H1 (cell line): ENCODE measurements at regions not wholly inside any gene's neighbourhood (a gene's known extent, or its start where the extent isn't known, plus 50 kb on each side); places are given as distances from the start of the nearest gene placed in this dataset.

Source experiments
- CTCF ChIA-PET: fragments of 300-600 bp; sonication (Branson Sonifier 250); formaldehyde crosslinking; loops from one replicate; lab custom pipeline; 2021; ENCODE audit not compliant: partially characterized antibody; lab: Charles Lee
- POLR2A ChIA-PET: fragments of 300-600 bp; sonication (Branson Sonifier 250); formaldehyde crosslinking; loops from one replicate; lab custom pipeline; 2021; ENCODE audit warnings: inconsistent platforms; ENCODE audit not compliant: partially characterized antibody; lab: Charles Lee
- DNase-seq, 2 experiments: peaks; one replicate each; pipeline versions ENCODE4 v3.0.0 to v3.0.0-alpha.2; 2010 to 2022; ENCODE audit warnings: low spot score in 2 of 2, low read depth in 1 of 2, mixed read lengths in 1 of 2
- FAIRE-seq: peaks from 2 replicates; lab custom pipeline; 2011; peaks lifted over from hg19 to GRCh38; lab: Jason Lieb, UNC
- H2AFZ ChIP-seq: 2 replicates; pipeline ENCODE4 v1.8.1; 2012; ENCODE audit warnings: low read length, inconsistent platforms
- H2AK5ac ChIP-seq: 2 replicates; pipeline ENCODE4 v1.6.1; 2013; ENCODE audit warnings: low read depth, low read length
- H2BK120ac ChIP-seq: replicated peaks from 2 replicates; pipeline ENCODE3; 2013; ENCODE audit warnings: low read depth, low read length, inconsistent platforms
- H2BK12ac ChIP-seq: 2 replicates; pipeline ENCODE4 v1.6.1; 2013; ENCODE audit warnings: low read depth, low read length
- H2BK15ac ChIP-seq: 2 replicates; pipeline ENCODE4 v1.6.1; 2013; ENCODE audit warnings: low read length
- H2BK20ac ChIP-seq: 2 replicates; pipeline ENCODE4 v1.6.1; 2013; ENCODE audit warnings: low read length
- H2BK5ac ChIP-seq: 2 replicates; pipeline ENCODE4 v1.6.1; 2013; ENCODE audit warnings: low read depth, low read length
- H3K14ac ChIP-seq: 2 replicates; pipeline ENCODE4 v1.6.1; 2013; ENCODE audit warnings: inconsistent platforms; ENCODE audit not compliant: insufficient read length
- H3K18ac ChIP-seq: 2 replicates; pipeline ENCODE4 v1.6.1; 2013; ENCODE audit warnings: low read length; ENCODE audit errors: extremely low read depth
- H3K23ac ChIP-seq: 2 replicates; pipeline ENCODE4 v1.6.1; 2013; ENCODE audit warnings: inconsistent platforms; ENCODE audit not compliant: insufficient read length
- H3K23me2 ChIP-seq: 2 replicates; pipeline ENCODE4 v1.6.1; 2013; ENCODE audit warnings: low read depth, low read length
- H3K27ac ChIP-seq: 2 replicates; pipeline ENCODE4 v1.6.1; 2011; ENCODE audit warnings: low read depth, low read length, inconsistent platforms
- H3K27me3 ChIP-seq, 4 experiments: replicated peaks in 1 of 4; 1 replicate in 1 of 4; 2 replicates in 3 of 4; pipeline versions ENCODE4 v1.6.1 to v1.8.1; 2011 to 2013; ENCODE audit warnings: low read length in 3 of 4, mild to moderate bottlenecking in 3 of 4, inconsistent platforms in 2 of 4, mixed read lengths in 2 of 4, moderate library complexity in 1 of 4; ENCODE audit not compliant: control insufficient read depth in 3 of 4, insufficient read depth in 3 of 4; ENCODE audit errors: extremely low read depth in 1 of 4
- H3K36me3 ChIP-seq, 4 experiments: 2 replicates each; pipeline versions ENCODE4 v1.6.1 to v1.8.1; 2011 to 2013; ENCODE audit warnings: mild to moderate bottlenecking in 4 of 4, low read length in 3 of 4, moderate library complexity in 2 of 4, control low read depth in 1 of 4, inconsistent platforms in 1 of 4; ENCODE audit not compliant: insufficient read depth in 4 of 4, control insufficient read depth in 2 of 4
- H3K4ac ChIP-seq: replicated peaks from 2 replicates; pipeline ENCODE3; 2013; ENCODE audit warnings: low read length, low read depth, mixed read lengths, inconsistent platforms; ENCODE audit not compliant: insufficient read length
- H3K4me1 ChIP-seq, 4 experiments: replicated peaks in 1 of 4; 1 replicate in 1 of 4; 2 replicates in 3 of 4; pipeline versions ENCODE4 v1.6.1 to v1.8.1; 2011 to 2013; ENCODE audit warnings: low read length in 3 of 4, inconsistent platforms in 2 of 4, mixed read lengths in 1 of 4; ENCODE audit not compliant: insufficient read depth in 4 of 4, control insufficient read depth in 3 of 4
- H3K4me2 ChIP-seq, 2 experiments: 2 replicates each; pipeline versions ENCODE4 v1.6.1 to v1.8.1; 2011 to 2013; ENCODE audit warnings: low read depth in 2 of 2, low read length in 2 of 2, control low read depth in 1 of 2, inconsistent platforms in 1 of 2, mild to moderate bottlenecking in 1 of 2; ENCODE audit not compliant: insufficient read depth in 1 of 2
- H3K4me3 ChIP-seq, 4 experiments: fragments of 200-600, 300-600 bp in 1 of 4; sonication (generic), shearing (Covaris generic), sonication (Bioruptor Twin) in 1 of 4; 2 replicates each; pipeline versions ENCODE4 v1.5.1 to v1.8.1; 2011 to 2016; ENCODE audit warnings: low read length in 4 of 4, low read depth in 3 of 4, control low read depth in 2 of 4, inconsistent platforms in 2 of 4, mild to moderate bottlenecking in 2 of 4, mixed read lengths in 1 of 4, moderate library complexity in 1 of 4; ENCODE audit not compliant: insufficient read depth in 2 of 4; ENCODE audit errors: extremely low read depth in 1 of 4
- H3K56ac ChIP-seq: replicated peaks from 2 replicates; pipeline ENCODE3; 2013; ENCODE audit warnings: low read depth, mild to moderate bottlenecking, mixed read lengths, low read length, inconsistent platforms; ENCODE audit not compliant: insufficient read length
- H3K79me1 ChIP-seq: 2 replicates; pipeline ENCODE4 v1.6.1; 2013; ENCODE audit warnings: low read depth, low read length, control low read depth
- H3K79me2 ChIP-seq, 2 experiments: 2 replicates each; pipeline versions ENCODE4 v1.6.1 to v1.8.1; 2012 to 2013; ENCODE audit warnings: low read length in 2 of 2, mild to moderate bottlenecking in 2 of 2, inconsistent platforms in 1 of 2; ENCODE audit not compliant: insufficient read depth in 2 of 2, control insufficient read depth in 1 of 2
- H3K9ac ChIP-seq, 4 experiments: replicated peaks in 1 of 4; 1 replicate in 1 of 4; 2 replicates in 3 of 4; pipeline versions ENCODE4 v1.6.1 to v1.8.1; 2011 to 2013; ENCODE audit warnings: low read depth in 3 of 4, low read length in 3 of 4, control low read depth in 2 of 4, mild to moderate bottlenecking in 2 of 4, moderate library complexity in 2 of 4, inconsistent platforms in 1 of 4; ENCODE audit errors: extremely low read depth in 1 of 4
- H3K9me3 ChIP-seq, 2 experiments: 2 replicates each; pipeline versions ENCODE4 v1.6.1 to v1.8.1; 2012 to 2013; ENCODE audit warnings: mild to moderate bottlenecking in 2 of 2, moderate library complexity in 2 of 2, control low read depth in 1 of 2, inconsistent platforms in 1 of 2, low read depth in 1 of 2, low read length in 1 of 2, mixed read lengths in 1 of 2; ENCODE audit not compliant: insufficient read depth in 2 of 2
- H4K20me1 ChIP-seq, 2 experiments: replicated peaks in 1 of 2; 2 replicates each; pipeline versions ENCODE3 to v1.8.1; 2011 to 2013; ENCODE audit warnings: inconsistent platforms in 2 of 2, low read length in 2 of 2, mild to moderate bottlenecking in 1 of 2; ENCODE audit not compliant: insufficient read depth in 2 of 2, control insufficient read depth in 1 of 2
- H4K5ac ChIP-seq: 2 replicates; pipeline ENCODE4 v1.6.1; 2013; ENCODE audit warnings: low read length, low read depth, mixed read lengths, inconsistent platforms; ENCODE audit not compliant: insufficient read length
- H4K8ac ChIP-seq: 2 replicates; pipeline ENCODE4 v1.8.0; 2013; ENCODE audit warnings: mild to moderate bottlenecking, moderate library complexity, low read length, inconsistent platforms; ENCODE audit not compliant: insufficient read depth; ENCODE audit errors: extremely low read depth
- H4K91ac ChIP-seq: replicated peaks from 2 replicates; pipeline ENCODE3; 2013; ENCODE audit warnings: low read length, mixed read lengths, inconsistent platforms; ENCODE audit not compliant: insufficient read length
- BACH1 ChIP-seq: IDR thresholded peaks from 2 replicates; pipeline ENCODE4 v1.6.1; 2012; ENCODE audit warnings: low read length, improper control_type of control experiment
- BCL11A ChIP-seq, 2 experiments: IDR thresholded peaks; one replicate each; pipeline ENCODE4 v1.6.1; 2011; ENCODE audit warnings: low read depth in 2 of 2, low read length in 2 of 2, mild to moderate bottlenecking in 2 of 2
- CHD2 ChIP-seq: IDR thresholded peaks from 2 replicates; pipeline ENCODE4 v1.6.1; 2012; ENCODE audit warnings: low read length, improper control_type of control experiment
- E2F6 ChIP-seq: IDR thresholded peaks from 2 replicates; pipeline ENCODE4 v1.6.1; 2012; ENCODE audit warnings: inconsistent platforms
- FOSL1 ChIP-seq: IDR thresholded peaks from 2 replicates; pipeline ENCODE4 v1.6.1; 2011; ENCODE audit warnings: mild to moderate bottlenecking, low read depth, low read length, moderate library complexity; ENCODE audit not compliant: insufficient read depth
- GABPA ChIP-seq: IDR thresholded peaks from 2 replicates; pipeline ENCODE4 v1.6.1; 2011; ENCODE audit warnings: mild to moderate bottlenecking, low read length, moderate library complexity, borderline replicate concordance; ENCODE audit not compliant: insufficient read depth
- GTF2F1 ChIP-seq: IDR thresholded peaks from 2 replicates; pipeline ENCODE4 v1.6.1; 2012; ENCODE audit warnings: low read depth, low read length, improper control_type of control experiment, borderline replicate concordance
- MAX ChIP-seq: IDR thresholded peaks from 2 replicates; pipeline ENCODE4 v1.6.1; 2012; ENCODE audit warnings: inconsistent platforms
- POLR2A ChIP-seq, 2 experiments: IDR thresholded peaks; 1 replicate in 1 of 2; 2 replicates in 1 of 2; pipeline ENCODE4 v1.6.1; 2011; ENCODE audit warnings: low read depth in 2 of 2, low read length in 2 of 2, mild to moderate bottlenecking in 2 of 2; ENCODE audit errors: control extremely low read depth in 1 of 2
- RNF2 ChIP-seq: fragments of 200-900, 300-1000 bp; sonication (generic); IDR thresholded peaks from 2 replicates; pipeline ENCODE4 v1.7.1; 2016; ENCODE audit warnings: borderline replicate concordance, low read depth, mild to moderate bottlenecking, antibody characterized with exemption, low read length; ENCODE audit not compliant: poor library complexity, severe bottlenecking; ENCODE audit errors: missing control alignments
- SP4 ChIP-seq: IDR thresholded peaks from 2 replicates; pipeline ENCODE4 v1.6.1; 2012; ENCODE audit warnings: low read length, inconsistent platforms
- SRF ChIP-seq: IDR thresholded peaks from 2 replicates; pipeline ENCODE4 v1.6.1; 2011; ENCODE audit warnings: mild to moderate bottlenecking, low read depth, low read length, moderate library complexity
- SUZ12 ChIP-seq: fragments of 200-600 bp; sonication (generic); IDR thresholded peaks from 2 replicates; pipeline ENCODE4 v1.6.1; 2012; ENCODE audit warnings: mild to moderate bottlenecking, inconsistent platforms, low read length, moderate library complexity, mixed read lengths
- TBP ChIP-seq: IDR thresholded peaks from 2 replicates; pipeline ENCODE4 v1.6.1; 2011; ENCODE audit warnings: low read depth, low read length, improper control_type of control experiment
- TCF12 ChIP-seq: IDR thresholded peaks from 2 replicates; pipeline ENCODE4 v1.6.1; 2011; ENCODE audit warnings: low read depth, mild to moderate bottlenecking, low read length
- TEAD4 ChIP-seq: IDR thresholded peaks from 2 replicates; pipeline ENCODE4 v1.6.1; 2012; ENCODE audit warnings: low read depth, low read length, inconsistent platforms, mixed read lengths
- WGBS, 2 experiments: shearing (Covaris generic) in 1 of 2; methylation state at CpG; one replicate each; pipeline versions ENCODE4 v1.1.6 to v1.1.7; 2013 to 2015; ENCODE audit warnings: low lambda C conversion rate in 2 of 2, mixed read lengths in 2 of 2, inconsistent platforms in 1 of 2, low coverage in 1 of 2, missing lambda C conversion rate in 1 of 2; ENCODE audit not compliant: insufficient replicate concordance in 2 of 2, insufficient coverage in 1 of 2, insufficient read length in 1 of 2; ENCODE audit errors: extremely low coverage in 1 of 2, missing lambda C conversion rate in 1 of 2; 5-methylcytosine and 5-hydroxymethylcytosine counted together

GRCh38 chr7:49321843-49322242 is 397.5 kb downstream of the CDC14C start:
- Histone ChIP-seq H3K79me1 (no peaks in the 10 kb centered on the region), H3K9ac (no peak overlapping the region), H2BK120ac (no peak overlapping the region), H3K23ac (no peak overlapping the region), H3K79me2 (no peaks in the 10 kb centered on the region), H3K56ac (no peak overlapping the region), H4K91ac (no peak overlapping the region), H3K4me2 (no peak overlapping the region), H4K5ac (no peak overlapping the region), H3K27ac (no peak overlapping the region), H3K18ac (no peak overlapping the region), H2BK15ac (no peak overlapping the region), H2BK20ac (no peak overlapping the region), H3K36me3 (no peaks in the 10 kb centered on the region), H2AK5ac (no peak overlapping the region), H4K8ac (no peak overlapping the region), H3K9me3 (no peaks in the 10 kb centered on the region), H4K20me1 (no peaks in the 10 kb centered on the region), H3K4ac (no peak overlapping the region), H3K23me2 (no peaks in the 10 kb centered on the region), H3K4me1 (no peaks in the 10 kb centered on the region), H3K4me3 (no peak overlapping the region), H2AFZ (no peak overlapping the region), H3K14ac (no peak overlapping the region), H3K27me3 (no peaks in the 10 kb centered on the region), H2BK5ac (no peak overlapping the region), H2BK12ac (no peak overlapping the region)
- DNase-seq = no peak
- ChIA-PET POLR2A (no interaction called here), CTCF (no interaction called here)
- no peak for FAIRE-seq
- WGBS, 2 experiments = 93% methylated on average over 1 of the region's 1 CpG; no CpG with 5 or more reads in 1 of the 2 experiments
- TF ChIP-seq E2F6 = no peak
- no peak for TF ChIP-seq TEAD4
- no peak for TF ChIP-seq CHD2
- no peak for TF ChIP-seq TCF12
- no peak for TF ChIP-seq SRF
- TF ChIP-seq POLR2A (IDR thresholded peaks at IDR 0.05; ENCODE audit: control extremely low read depth in 1 of 2, low read depth in 2 of 2, low read length in 2 of 2) = no peak
- TF ChIP-seq MAX = no peak
- TF ChIP-seq FOSL1 = no peak
- TF ChIP-seq BCL11A (IDR thresholded peaks at IDR 0.05; ENCODE audit: low read depth in 2 of 2, low read length in 2 of 2) = no peak
- no peak for TF ChIP-seq RNF2
- TF ChIP-seq SP4 = no peak
- no peak for TF ChIP-seq GTF2F1
- no peak for TF ChIP-seq TBP
- TF ChIP-seq GABPA = no peak
- no peak for TF ChIP-seq SUZ12
- TF ChIP-seq BACH1 = no peak
